ENCODE measurements at regions not wholly inside any gene's neighbourhood (a gene's known extent, or its start where the extent isn't known, plus 50 kb on each side); places are given as distances from the start of the nearest gene placed in this dataset.

DNA sequence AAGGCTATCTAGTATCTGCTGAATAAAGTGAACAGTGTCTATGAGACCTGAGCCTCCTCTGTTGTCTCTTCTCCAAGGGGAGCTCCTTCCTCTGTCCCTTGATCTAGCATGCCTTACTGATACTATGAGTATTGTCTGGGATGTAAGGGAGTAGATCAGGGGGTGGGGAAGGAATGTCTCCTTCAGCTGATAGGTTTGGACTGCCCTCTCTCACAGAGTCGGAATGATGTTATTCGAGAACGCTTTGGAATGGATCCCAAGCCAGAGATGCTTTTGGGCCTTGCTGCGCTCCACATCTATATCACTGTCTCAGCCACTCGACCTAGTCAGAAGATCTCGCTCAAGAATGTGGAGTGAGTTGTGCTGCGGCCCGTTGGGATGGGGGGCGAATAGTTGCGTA lies 68.3 kb upstream of the PRPS1 start:
- TF ChIP-seq CTCF (IDR thresholded peaks at IDR 0.05) (no peak), POLR2A (IDR thresholded peaks at IDR 0.05) (no peak), EP300 (IDR thresholded peaks at IDR 0.05) (no peak)
